RCC 7860 (cell line): ENCODE measurements at regions not wholly inside any gene's neighbourhood (a gene's known extent, or its start where the extent isn't known, plus 50 kb on each side); places are given as distances from the start of the nearest gene placed in this dataset.
"Not testable (repeated sequence)": the region's sequence is repeated elsewhere in the genome, so short reads cannot be mapped to it uniquely, and the experiment has no call there.

ENCODE experiments used
- DNase-seq: peaks from one replicate; pipeline ENCODE4 v3.0.0-alpha.2; 2015; ENCODE audit warnings: low spot score
- FAIRE-seq: peaks from 2 replicates; lab custom pipeline; 2012; peaks lifted over from hg19 to GRCh38; lab: Jason Lieb, UNC

- no peak for FAIRE-seq
These were observed 123.0 kb upstream of the SETBP1 start for GRCh38 chr18:44557616-44558151.

DNA sequence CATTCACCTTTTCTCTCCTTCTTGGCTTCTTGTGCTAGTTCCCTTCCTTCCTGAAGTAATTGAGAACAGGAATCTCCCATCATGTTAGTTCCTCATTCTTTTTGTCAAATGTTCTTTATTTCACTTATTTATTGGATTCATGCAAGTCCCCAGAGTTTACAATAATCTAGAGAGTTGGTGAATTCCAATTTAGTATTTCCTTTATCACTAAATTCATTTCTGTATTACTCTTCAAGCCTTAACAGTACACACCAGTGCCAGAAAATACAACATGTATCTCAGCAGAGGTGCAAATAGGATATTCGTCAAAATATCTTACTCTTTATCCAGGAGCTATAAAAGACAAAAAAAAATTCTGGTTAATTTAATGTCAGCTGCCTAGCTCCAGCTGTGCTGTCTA is 121.9 kb upstream of the SETBP1 start:
- FAIRE-seq (no peak), DNase-seq (no peak)

More at GRCh38 chr18:44557616-44558151, 123.0 kb upstream of the SETBP1 start:
- DNase-seq = no peak

DNA sequence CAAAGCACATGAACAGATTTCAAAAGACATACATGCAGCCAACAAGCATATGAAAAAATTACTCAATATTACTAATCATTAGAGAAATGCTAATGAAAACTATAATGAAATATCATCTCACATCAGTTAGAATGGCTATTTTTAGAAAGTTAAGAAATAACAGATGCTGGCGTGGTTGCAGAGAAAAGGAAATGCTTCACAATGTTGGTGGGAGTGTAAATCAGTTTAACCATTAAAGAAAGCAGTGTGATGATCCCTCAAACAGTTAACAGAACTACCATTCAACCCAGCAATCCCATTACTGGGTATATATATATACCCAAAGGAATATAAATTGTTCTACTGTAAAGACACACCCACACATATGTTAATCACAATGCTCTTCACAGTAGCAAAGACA is 117.7 kb upstream of the SETBP1 start:
- no peak for DNase-seq

GRCh38 chr18:44564922-44565321 is 115.8 kb upstream of the SETBP1 start:
- FAIRE-seq = no peak
- no peak for DNase-seq

More for the DNA sequence above, 117.7 kb upstream of the SETBP1 start:
- FAIRE-seq = no peak

DNA sequence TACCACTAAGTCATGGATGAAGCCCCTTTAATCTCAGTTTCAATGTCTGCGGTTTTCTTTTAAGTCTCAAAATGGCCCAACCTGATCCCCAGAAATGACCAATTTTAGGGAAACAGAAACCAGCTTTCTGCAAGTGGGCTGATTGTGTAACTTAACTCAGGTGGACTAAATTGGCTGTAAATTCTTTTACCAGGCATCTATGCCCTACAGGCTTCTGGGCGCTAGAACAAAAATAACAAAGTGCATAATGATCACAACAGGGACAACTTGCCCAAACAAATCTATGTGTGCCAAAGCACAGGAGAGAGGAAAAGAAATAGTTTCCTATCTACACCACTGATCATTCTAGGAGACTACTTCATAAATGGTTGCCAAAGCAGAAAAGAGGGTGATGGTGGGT is 112.3 kb upstream of the SETBP1 start:
- no peak for DNase-seq
- no peak for FAIRE-seq

DNA sequence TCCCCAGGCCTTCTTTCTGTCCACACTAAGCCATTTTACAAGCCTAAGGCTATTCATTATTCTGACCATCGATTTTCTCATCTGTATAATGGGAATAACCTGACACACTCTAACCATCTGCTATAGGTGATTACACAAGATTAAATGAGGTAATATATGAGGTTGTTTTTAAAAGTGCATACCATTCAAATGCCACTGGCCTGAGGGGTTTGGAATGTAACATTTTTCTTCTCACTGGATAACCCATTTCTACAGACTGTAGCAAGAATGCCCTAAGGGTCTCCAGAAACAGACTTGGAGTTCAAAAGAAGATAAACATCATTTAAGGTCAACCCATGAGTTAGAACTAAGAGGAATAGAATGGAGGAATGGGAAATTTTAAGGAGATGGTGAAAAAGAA is 111.7 kb upstream of the SETBP1 start:
- FAIRE-seq = no peak
- DNase-seq = no peak

GRCh38 chr18:44569391-44570055 is 111.2 kb upstream of the SETBP1 start:
- DNase-seq = no peak
- no peak for FAIRE-seq

DNA sequence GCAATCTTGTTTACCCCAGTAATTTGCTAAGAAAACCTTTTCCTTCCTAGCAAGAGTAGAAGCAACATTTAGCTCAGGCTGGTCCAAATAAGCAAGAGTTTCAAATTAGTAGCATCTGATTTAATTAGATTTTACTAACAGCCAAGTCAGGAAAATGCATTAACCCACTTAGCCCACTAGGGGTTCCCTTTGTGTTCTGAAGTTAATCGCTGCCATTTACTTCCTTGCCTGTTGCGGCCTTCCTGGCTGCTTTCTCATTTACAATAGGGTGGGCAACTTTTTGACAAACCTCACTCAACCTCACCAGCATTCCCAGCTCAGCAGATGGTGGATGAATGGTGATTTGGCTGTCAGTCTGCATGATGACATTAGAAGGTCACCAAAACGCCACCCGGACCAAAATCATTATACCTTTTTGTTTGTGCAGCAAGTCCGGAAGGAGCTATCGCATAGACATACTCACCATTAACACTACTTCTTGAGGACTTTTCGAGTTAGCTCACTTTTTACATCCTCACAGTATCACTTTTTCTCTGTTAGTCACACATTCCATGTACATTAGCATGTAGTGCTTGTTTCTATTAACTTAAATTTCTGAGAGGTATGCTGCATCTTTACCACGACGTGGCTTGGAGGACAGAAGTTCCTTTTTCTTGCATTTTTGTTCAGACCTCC is 101.5 kb upstream of the SETBP1 start:
- no peak for DNase-seq
- no peak for FAIRE-seq

DNA sequence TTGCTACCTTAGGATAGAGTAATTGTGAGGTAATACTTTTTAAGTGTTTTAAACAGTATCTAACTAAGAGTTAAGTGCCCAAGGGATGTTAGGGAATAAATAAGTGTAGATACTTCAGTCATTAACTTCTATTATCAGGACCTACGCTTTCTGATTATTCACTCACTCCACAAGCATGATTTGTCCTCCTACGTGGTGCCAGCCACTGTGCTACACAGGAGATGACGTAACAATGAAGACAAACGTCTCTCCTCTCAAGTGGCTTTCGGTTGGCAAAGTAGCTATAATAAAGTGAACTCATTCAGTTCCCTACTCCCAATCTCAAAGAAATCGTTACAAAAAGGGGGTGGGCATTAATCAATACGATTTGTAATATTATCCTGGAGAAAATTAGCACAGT is 100.9 kb upstream of the SETBP1 start:
- DNase-seq = no peak
- FAIRE-seq = no peak

DNA sequence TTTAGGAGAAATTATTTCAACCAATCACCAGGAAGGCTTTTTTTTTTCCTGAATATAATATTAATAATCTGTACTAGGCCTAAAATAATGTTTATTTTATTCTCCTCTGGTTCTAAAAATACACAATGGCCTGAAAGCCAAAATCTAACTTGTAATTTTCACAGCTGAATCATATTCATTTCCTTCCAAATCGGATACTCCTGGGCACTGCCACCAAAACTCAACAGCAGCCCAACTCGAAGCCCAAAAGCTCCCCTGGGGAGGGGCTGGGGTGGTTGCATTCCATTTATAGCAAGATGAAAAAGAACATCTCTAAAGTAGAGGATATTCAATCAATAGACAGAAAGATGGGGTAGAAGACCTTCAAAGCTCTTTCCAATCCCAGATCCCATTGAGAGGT is 100.5 kb upstream of the SETBP1 start:
- no peak for DNase-seq
- no peak for FAIRE-seq

GRCh38 chr18:44580782-44581181 is 99.9 kb upstream of the SETBP1 start:
- not testable (repeated sequence) for FAIRE-seq

GRCh38 chr18:44582456-44582855 is 98.2 kb upstream of the SETBP1 start:
- FAIRE-seq (no peak), DNase-seq (no peak)

More at GRCh38 chr18:44580782-44581181, 99.9 kb upstream of the SETBP1 start:
- not testable (repeated sequence) for DNase-seq

GRCh38 chr18:44584900-44585299 is 95.8 kb upstream of the SETBP1 start:
- FAIRE-seq (no peak), DNase-seq (no peak)

DNA sequence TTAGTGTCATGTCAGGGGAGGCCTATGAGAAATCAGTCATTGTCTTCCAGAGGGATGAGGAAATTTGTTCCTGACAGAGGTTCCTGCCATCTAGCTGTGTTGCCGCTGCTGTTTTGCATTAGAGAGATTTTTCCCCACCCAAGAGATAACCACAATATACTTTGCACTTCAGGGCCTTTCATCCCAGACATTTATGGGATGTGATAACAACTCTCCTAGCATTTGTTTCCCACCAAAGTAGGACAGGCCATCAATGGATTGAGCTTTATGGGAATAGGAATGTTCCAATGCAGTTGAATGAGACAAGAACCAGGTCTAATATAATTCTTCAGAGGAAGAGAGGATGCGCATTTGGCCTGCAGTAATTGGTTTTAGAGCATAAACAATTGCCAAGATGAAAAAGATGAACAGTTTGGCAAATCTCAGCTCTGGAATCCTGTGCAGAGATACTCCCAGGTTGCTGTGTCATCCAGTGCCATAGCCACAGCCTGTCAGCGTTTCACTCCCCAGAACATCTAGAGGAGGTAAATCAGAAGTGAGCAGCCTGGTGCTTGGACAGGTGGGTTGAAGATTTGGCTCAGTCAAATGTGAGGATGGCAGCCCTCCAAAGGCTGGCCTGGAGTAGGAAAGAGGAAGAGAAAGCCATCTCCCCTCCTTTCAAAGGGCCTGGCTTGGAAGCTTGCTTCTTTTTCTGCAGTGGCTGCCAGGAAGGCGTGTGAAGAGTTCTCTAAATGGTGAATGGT is 93.7 kb upstream of the SETBP1 start:
- DNase-seq (no peak), FAIRE-seq (no peak)

DNA sequence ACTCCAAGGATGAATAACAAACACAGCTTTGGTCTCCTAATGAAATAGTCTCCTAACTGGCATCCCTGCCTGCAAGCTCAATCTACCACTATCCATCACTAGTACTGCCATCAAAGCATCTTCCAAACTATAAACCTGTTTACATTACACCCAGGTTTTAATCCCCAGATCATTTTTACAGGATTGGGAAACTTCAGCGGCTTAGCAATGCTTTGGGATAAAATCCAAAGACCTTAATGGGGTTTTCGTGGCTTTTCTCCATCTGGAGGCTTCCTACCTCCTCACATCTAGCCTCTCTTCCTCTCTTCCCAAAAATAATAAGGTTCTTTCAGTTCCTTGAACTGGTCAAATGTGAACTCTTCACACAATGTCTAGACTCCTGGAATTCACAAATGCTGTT is 92.2 kb upstream of the SETBP1 start:
- no peak for DNase-seq
- FAIRE-seq = no peak

DNA sequence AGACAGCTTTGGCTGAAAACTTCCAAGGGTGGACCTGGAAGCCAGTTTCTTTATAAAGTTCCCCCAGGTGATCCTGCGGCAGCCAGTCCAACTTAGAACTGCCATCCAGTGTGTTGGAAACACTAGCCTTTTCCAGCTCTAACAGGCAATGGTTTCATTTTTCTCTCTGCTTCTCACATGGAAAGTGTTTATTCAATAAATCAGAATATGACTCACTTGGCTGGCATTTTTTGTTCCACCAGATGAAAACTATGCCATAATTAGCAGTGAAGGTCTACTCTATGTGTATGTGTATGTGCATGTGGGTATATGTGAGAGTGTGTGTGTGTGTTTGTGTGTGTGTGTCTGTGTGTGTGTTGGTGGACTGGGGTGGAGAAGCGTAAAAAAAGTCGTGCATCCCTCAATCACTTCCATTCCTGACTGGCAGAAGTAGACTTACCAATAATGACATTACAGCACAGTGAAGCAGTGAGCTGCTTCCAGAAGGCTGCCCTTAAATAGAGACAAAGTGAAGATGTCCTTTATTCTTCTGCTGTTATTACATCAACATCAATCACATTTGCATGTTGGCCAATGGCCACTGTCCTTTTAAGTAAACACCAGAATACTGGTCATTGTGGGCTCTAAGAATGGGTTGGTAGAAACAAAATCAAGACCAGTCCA is 90.9 kb upstream of the SETBP1 start:
- FAIRE-seq = no peak
- peak; percentile 51 for DNase-seq

DNA sequence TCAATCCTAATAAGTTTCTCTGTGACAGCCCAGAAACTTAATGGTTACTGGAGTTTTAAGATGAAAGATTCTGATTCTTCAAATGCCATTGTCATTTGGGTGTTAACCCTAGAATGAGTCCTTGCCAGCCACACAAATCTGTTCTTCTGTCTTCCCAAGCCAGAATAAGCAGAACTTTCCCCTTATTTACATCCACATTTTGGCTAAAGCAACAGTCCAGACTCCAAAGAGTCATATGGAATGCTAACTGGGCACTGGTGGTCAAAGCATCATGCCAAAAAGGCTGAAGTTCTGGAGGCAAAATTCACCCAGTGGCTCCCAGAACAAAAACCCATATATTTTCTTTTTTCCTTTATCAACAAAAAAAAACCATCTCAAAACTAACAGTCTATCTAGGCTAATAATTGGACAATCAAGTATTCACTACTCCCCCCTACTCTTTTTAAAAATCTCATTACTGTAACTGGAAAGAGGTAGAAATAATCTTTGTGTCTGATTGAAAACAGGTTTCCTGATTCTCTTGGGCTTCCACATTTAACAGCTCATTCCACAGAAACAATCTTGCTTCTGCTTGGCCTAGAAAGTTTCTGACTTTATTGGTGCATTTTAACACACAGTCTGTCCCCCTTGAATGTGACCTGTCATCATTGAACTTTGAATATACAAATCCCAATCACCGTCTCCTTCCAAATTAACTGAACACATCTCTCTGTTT is 89.6 kb upstream of the SETBP1 start:
- no peak for DNase-seq
- FAIRE-seq = no peak

DNA sequence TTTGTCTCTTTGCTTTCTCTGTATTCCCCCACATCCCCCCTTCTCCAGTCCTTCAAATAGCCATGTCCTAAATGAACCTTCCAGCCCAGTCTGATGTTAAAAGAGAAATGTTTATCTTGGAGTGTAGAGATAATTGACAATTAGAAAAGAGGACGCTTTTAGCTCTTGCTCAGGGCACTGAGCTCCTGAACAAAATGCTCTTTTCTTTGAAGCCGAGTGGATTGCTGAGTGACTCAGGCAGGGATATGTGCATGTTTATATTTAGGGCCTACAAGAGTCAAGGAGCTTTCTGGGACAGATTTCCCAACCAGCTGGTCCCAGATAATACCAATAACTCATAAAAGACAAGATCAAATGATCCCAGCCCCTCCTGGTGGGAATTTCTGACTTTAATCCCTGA is 88.0 kb upstream of the SETBP1 start:
- DNase-seq (no peak), FAIRE-seq (no peak)

DNA sequence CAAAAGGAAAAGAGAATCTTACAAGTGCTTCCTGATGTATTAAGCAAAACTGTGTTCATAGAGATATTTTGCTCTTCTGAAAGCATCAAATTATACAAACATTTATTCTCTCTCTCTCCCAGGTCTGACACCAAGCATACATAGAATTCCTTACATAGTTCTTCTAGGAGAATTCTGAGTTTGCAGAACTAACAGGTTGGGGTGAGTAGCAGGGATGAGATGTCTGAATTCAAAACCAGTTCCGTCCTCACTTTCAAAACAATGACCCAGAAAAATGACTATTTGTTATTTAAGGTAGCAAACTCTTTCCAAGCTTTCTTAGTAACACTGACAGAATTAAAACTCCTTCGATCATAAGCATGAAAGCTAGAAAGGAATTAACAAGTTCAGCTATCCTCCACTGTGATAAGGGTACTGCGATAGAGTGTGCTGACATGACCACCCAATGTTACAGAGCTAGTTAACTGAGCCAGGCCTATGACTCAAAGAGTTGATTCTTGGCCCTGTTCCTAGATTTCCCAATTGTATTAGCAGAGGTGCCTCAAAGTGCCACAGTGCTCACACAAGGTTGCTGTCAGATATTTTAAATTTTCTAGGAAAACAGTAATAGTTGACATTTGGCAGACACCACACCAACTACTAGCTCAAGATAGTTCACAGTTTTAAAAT is 85.8 kb upstream of the SETBP1 start:
- FAIRE-seq (no peak), DNase-seq (no peak)

DNA sequence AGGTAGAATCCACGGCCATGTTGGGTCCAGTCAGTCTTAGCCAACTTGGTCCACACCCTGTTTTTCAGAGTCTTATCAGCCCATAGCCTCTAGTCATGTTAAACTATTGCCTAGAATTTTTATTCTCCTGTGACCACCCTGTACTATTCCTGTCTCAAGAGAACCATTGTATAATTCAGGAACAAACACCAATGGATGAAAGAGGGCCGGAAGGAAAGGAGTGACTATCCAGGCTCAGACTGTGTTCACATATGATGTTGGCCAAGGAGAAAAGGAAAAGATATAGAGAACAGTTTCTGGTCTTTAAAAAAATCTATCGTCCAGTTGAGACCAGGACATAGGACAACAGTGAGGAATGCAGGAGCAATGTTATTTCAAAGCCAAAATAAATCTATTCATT is 82.9 kb upstream of the SETBP1 start:
- no peak for FAIRE-seq
- no peak for DNase-seq
